Esophagus (tissue), 2 donors: ENCODE measurements at regions not wholly inside any gene's neighbourhood (a gene's known extent, or its start where the extent isn't known, plus 50 kb on each side); places are given as distances from the start of the nearest gene placed in this dataset.
"Not testable (repeated sequence)": the region's sequence is repeated elsewhere in the genome, so short reads cannot be mapped to it uniquely, and the experiment has no call there.

Experiments used
- H3K27ac ChIP-seq, 2 donors: one replicate each; pipeline ENCODE4 v1.5.1; 2013; ENCODE audit warnings: low read depth in 2 of 2, mild to moderate bottlenecking in 2 of 2, inconsistent platforms in 1 of 2, low read length in 1 of 2, moderate library complexity in 1 of 2
- H3K27me3 ChIP-seq, 2 donors: one replicate each; pipeline ENCODE4 v1.6.1; 2013; ENCODE audit warnings: low read length in 2 of 2, control low read depth in 1 of 2, mild to moderate bottlenecking in 1 of 2; ENCODE audit not compliant: insufficient read depth in 2 of 2, control insufficient read depth in 1 of 2
- H3K36me3 ChIP-seq, 2 donors: one replicate each; pipeline ENCODE4 v1.6.1; 2013; ENCODE audit warnings: low read length in 1 of 2; ENCODE audit not compliant: control insufficient read depth in 2 of 2, insufficient read depth in 2 of 2
- H3K4me1 ChIP-seq, 2 donors: one replicate each; pipeline ENCODE4 v1.6.1; 2013; ENCODE audit warnings: low read length in 1 of 2; ENCODE audit not compliant: control insufficient read depth in 2 of 2, insufficient read depth in 2 of 2
- H3K4me3 ChIP-seq, 2 donors: one replicate each; pipeline ENCODE4 v1.5.1; 2013; ENCODE audit warnings: low read length in 2 of 2, mild to moderate bottlenecking in 2 of 2, low read depth in 1 of 2, moderate library complexity in 1 of 2
- H3K9me3 ChIP-seq, 2 donors: one replicate each; pipeline ENCODE4 v1.6.1; 2013; ENCODE audit warnings: mild to moderate bottlenecking in 2 of 2, low read depth in 1 of 2, low read length in 1 of 2, moderate library complexity in 1 of 2; ENCODE audit not compliant: control insufficient read depth in 2 of 2, insufficient read depth in 1 of 2
- WGBS, 2 donors: extraction: QIAGEN DNeasy Blood & Tissue Kit; methylation state at CpG; one replicate each; pipeline ENCODE4 v1.1.7; 2013; 5-methylcytosine and 5-hydroxymethylcytosine counted together
- donor health status: healthy with polysubstance abuse.
- donor health status: Bipolar disorder and iron deficiency.

GRCh38 chr4:18441203-18441590, 419.6 kb upstream of the LCORL start:
- Histone ChIP-seq H3K9me3 (no peaks in the 10 kb centered on the region), H3K36me3 (no peaks in the 10 kb centered on the region), H3K4me1 (no peaks in the 10 kb centered on the region), H3K27ac (no peak overlapping the region), H3K4me3 (no peak overlapping the region), H3K27me3 (no peaks in the 10 kb centered on the region)
- WGBS, 2 donors: 72 to 78% methylated on average over 3 of the region's 3 CpGs

GRCh38 chr4:18440527-18441202, 419.1 kb upstream of the LCORL start:
- 35 to 38% methylated on average over 7 of the region's 7 CpGs for WGBS, 2 donors
- no peak overlapping the region for H3K27ac ChIP-seq
- no peak overlapping the region for H3K4me3 ChIP-seq
- no peaks in the 10 kb centered on the region for H3K9me3 ChIP-seq
- H3K4me1 ChIP-seq: no peaks in the 10 kb centered on the region
- H3K27me3 ChIP-seq: no peaks in the 10 kb centered on the region
- no peaks in the 10 kb centered on the region for H3K36me3 ChIP-seq

GRCh38 chr4:18439311-18439710, 417.8 kb upstream of the LCORL start:
- H3K27ac ChIP-seq: no peak overlapping the region
- H3K9me3 ChIP-seq: no peaks in the 10 kb centered on the region
- whole genome bisulfite sequencing, 2 donors: 80% methylated on average over 3 of the region's 3 CpGs
- no peaks in the 10 kb centered on the region for H3K36me3 ChIP-seq
- no peaks in the 10 kb centered on the region for H3K4me1 ChIP-seq
- no peaks in the 10 kb centered on the region for H3K27me3 ChIP-seq
- no peak overlapping the region for H3K4me3 ChIP-seq

- Histone ChIP-seq H3K36me3 (no peaks in the 10 kb centered on the region), H3K4me3 (no peak overlapping the region), H3K9me3 (no peaks in the 10 kb centered on the region), H3K4me1 (no peaks in the 10 kb centered on the region), H3K27ac (no peak overlapping the region), H3K27me3 (no peaks in the 10 kb centered on the region)
Observed at GRCh38 chr4:18435781-18436180, 414.2 kb upstream of the LCORL start.

- Histone ChIP-seq H3K4me1 (no peaks in the 10 kb centered on the region), H3K4me3 (no peak overlapping the region), H3K36me3 (no peaks in the 10 kb centered on the region), H3K27ac (no peak overlapping the region), H3K27me3 (no peaks in the 10 kb centered on the region), H3K9me3 (no peaks in the 10 kb centered on the region)
- WGBS, 2 donors: 61 to 71% methylated on average over 4 of the region's 4 CpGs
Observed at GRCh38 chr4:18422685-18423084, 401.1 kb upstream of the LCORL start.

- H3K9me3 ChIP-seq: no peaks in the 10 kb centered on the region
- H3K4me1 ChIP-seq: no peaks in the 10 kb centered on the region
- H3K27me3 ChIP-seq: no peaks in the 10 kb centered on the region
- no peak overlapping the region for H3K27ac ChIP-seq
- 52 to 54% methylated on average over 2 of the region's 2 CpGs for WGBS, 2 donors
- no peaks in the 10 kb centered on the region for H3K36me3 ChIP-seq
- no peak overlapping the region for H3K4me3 ChIP-seq
Observed at GRCh38 chr4:18421519-18421918, 400.0 kb upstream of the LCORL start.

GRCh38 chr4:18419780-18420179, 398.2 kb upstream of the LCORL start:
- H3K9me3 ChIP-seq: no peaks in the 10 kb centered on the region
- H3K36me3 ChIP-seq: no peaks in the 10 kb centered on the region
- H3K27ac ChIP-seq: no peak overlapping the region
- H3K4me3 ChIP-seq: no peak overlapping the region
- 68 to 73% methylated on average over 3 of the region's 3 CpGs for WGBS, 2 donors
- H3K27me3 ChIP-seq: no peaks in the 10 kb centered on the region
- no peaks in the 10 kb centered on the region for H3K4me1 ChIP-seq

- not testable (repeated sequence) for H3K9me3 ChIP-seq, H3K27ac ChIP-seq, H3K36me3 ChIP-seq, H3K4me3 ChIP-seq, H3K4me1 ChIP-seq, H3K27me3 ChIP-seq
- 84 to 86% methylated on average over 32 to 51 of the region's 51 CpGs for WGBS, 2 donors
Observed at GRCh38 chr4:18418195-18418898, 396.8 kb upstream of the LCORL start.

- not testable (repeated sequence) for H3K4me3 ChIP-seq, H3K27me3 ChIP-seq
Observed at GRCh38 chr4:18417651-18418050, 396.1 kb upstream of the LCORL start.

GRCh38 chr4:18406264-18406663, 384.7 kb upstream of the LCORL start:
- no peak overlapping the region for H3K27ac ChIP-seq
- 40 to 41% methylated on average over 1 of the region's 1 CpG for WGBS, 2 donors
- no peaks in the 10 kb centered on the region for H3K4me1 ChIP-seq

More at GRCh38 chr4:18417651-18418050, 396.1 kb upstream of the LCORL start:
- H3K4me1 ChIP-seq, H3K9me3 ChIP-seq, H3K36me3 ChIP-seq, H3K27ac ChIP-seq: not testable (repeated sequence)
- 92 to 97% methylated on average over 15 of the region's 15 CpGs for WGBS, 2 donors

More at GRCh38 chr4:18406264-18406663, 384.7 kb upstream of the LCORL start:
- Histone ChIP-seq H3K36me3 (no peaks in the 10 kb centered on the region), H3K9me3 (no peaks in the 10 kb centered on the region), H3K4me3 (no peak overlapping the region), H3K27me3 (no peaks in the 10 kb centered on the region)
